GM04503 (cell line): ENCODE measurements at regions not wholly inside any gene's neighbourhood (a gene's known extent, or its start where the extent isn't known, plus 50 kb on each side); places are given as distances from the start of the nearest gene placed in this dataset.
A peak's percentile ranks its signal among the peaks of the same experiment; 100 is the strongest.
"Not testable (repeated sequence)": the region's sequence is repeated elsewhere in the genome, so short reads cannot be mapped to it uniquely, and the experiment has no call there.

Source experiments
- DNase-seq: peaks from one replicate; pipeline ENCODE4 v3.0.0-alpha.2; 2012; ENCODE audit warnings: low read depth

DNA sequence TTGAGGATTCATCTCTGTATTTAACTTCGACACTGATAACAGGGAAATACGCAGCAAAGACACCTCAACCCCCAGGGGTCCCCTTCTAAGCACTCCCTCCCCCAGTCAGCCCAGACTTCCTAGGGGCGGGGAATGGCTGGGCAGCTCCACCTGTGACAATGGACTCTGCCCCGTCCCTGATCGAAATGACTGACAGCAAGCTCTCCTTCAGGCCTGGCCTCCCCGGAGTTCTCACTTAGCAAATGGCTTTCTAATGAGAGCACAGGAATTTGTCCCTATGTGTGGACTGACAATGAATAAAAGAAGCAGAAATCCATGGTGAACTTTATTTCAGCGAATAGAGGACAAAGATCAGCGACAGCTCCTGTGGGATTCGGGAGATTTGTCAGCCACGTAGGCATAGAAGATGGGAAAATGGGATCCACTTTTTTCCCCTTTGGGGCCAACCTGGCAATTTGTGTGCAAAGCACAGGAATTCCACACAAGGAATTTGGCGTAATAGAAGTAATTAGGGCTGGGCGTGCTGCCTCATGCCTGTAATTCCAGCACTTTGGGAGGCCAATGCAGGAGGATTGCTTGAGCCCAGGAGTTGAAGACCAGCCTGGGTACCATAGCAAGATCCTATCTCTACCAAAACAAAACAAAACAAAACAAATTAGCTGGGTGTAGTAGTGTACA lies 63.8 kb downstream of the TNFAIP2 start:
- DNase-seq = no peak

DNA sequence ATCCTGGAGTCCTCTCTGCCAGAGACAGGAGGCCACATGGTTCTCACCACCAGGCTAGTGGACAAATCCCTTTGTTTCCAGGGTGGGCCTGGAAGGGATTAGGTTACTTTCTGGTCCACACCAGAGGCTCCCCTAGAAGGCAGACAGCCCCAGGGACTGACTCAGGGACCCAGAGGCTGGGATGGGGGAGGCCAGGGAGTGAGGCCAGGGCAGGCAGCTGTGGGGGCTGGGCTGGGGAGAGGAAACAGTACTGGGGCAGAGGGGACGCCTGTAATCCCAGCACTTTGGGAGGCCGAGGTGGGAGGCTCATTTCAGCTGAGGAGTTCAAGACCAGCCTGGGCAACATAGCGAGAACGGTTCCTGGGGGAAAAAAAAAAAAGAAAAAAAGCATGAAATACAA lies 64.7 kb downstream of the TNFAIP2 start:
- DNase-seq = no peak

DNA sequence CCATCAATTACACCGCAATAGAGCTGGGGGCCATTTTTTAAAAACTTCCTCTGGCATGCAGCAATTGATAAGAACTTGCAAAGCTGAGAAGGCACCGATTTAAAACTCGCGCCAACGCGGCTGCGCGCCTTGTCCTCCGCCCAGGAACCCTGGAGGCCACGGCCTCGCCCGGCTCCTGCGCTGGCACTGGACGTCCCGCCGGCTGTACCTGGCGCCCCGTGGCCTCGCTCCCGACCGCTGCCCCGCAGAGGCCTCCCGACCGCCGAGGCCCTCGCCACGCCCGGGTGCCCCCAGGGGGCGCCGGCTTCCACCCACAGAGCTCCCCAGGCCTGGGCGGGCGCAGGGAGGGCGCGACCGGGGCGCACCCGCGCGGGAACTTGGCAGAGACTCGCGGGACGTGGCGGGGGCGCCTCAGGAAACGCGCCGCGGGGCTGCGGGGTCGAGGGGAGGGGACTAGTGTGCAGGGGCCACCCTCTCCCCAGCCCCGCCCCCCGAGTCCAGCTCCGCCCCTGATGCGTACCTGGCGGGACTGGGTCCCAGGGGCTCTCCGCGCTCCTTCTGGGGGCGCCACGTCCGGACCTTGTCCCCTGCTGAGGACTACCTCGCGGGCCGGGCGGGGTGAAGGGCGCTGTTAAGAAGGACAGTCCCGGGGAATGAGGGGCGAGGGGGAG lies 65.7 kb downstream of the TNFAIP2 start:
- DNase-seq = no peak

DNA sequence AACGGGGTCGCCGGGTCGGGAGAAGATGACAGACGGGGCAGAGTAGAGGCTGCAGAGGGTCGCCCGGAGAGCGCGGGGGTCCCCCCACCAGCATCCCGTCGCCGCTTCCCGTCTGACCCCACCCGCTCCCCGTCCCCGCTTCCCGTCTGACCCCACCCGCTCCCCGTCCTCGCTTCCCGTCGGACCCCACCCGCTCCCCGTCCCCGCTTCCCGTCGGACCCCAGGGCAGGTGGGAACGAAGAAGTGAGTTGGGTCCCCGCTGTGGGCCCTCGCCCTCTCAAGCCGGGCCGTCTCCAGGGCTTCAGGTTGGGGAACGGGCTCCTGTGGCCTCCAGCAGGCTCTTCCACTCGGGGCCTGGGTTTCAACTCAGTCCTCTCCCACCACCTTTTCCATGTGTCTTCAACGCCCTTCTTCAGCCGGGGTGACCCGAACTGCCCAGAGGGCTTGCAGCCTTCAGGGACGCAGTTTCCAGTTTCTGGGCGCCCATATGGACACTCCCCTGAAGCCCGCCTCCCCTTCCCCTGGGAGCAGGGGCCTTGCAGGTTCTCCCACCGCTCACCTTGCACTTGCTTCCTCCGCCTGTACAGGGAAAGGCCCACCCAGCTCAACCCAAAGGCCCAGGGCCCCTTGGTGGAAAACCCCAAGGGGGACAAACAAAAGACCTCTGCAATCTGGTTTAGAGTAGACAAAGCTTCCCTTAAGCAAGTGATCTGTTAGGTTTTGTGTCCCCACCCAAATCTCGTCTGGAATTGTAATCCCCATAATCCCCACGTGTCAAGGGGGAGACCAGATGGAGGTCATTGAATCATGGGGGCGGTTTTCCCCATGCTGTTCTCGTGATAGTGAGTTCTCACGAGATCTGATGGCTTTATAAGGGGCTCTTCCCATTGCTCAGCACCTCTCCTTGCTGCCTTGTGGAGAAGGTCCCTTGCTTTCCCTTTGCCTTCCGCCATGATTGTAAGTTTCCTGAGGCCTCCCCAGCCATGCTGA lies 66.5 kb downstream of the TNFAIP2 start:
- DNase-seq = no peak

DNA sequence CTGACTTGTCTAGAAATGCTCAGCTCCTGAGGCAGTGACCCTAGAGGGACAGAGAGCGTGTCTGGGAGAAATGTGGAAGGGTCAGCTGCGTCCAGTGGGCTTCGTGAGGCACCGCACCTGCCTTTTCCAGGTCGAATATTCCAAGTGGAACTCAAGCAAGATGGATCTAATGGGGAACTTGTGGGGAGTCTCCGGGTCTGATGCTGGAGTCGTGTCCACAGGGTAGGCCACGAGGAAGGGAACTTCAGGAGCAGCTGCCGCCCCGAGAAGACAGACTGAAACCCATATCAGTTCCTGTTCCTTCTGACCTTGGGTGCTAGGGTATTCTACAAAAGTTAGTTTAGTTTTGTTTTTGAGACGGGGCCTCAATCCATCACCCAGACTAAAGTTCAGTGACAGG lies 67.5 kb downstream of the TNFAIP2 start:
- DNase-seq = no peak

DNA sequence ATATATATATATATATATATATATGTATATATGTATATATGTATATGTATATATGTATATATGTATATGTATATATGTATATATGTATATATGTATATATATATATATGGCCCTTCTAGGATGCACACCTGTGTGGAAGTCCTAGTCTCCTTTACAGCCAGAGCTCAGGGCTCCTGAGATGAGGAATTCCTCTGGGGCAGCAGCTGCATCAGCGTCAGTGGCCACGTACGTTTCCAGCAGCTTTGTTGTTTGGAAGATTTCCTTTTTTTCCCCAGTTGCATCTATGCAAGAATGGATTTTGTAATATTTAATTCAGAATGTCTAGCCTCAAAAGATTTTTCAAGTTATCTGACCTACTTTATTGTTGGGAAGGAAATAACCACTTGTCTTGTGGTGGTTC lies 68.6 kb downstream of the TNFAIP2 start:
- no peak for DNase-seq

DNA sequence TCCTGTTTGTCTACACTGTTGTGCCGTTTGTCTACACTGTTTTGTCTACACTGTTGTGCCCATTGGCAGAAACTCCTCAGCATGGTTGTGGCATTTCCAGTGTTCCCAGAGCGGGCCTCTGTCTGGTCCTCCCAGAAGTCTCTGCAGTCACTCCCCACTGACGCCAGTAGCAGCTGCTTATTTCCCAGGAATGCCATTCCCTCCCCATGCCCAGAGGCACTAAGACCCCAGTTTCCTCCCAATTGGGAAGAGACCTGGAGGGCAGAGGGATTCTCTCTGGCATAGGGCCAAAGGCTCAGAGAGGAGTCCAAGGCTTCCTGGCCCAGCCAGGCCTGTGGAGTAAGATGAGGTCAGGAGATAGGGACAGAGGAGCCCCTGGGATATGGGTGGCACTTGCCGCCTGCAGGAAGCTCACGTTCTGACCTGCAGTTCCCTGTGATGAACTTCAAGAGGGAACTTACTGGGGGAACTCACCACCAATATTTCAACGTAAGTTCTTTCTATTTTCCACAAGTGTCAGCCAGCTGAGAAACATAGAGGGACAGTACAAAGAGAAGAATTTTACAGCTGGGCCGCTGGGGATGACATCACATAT lies 69.1 kb downstream of the TNFAIP2 start:
- DNase-seq = no peak

DNA sequence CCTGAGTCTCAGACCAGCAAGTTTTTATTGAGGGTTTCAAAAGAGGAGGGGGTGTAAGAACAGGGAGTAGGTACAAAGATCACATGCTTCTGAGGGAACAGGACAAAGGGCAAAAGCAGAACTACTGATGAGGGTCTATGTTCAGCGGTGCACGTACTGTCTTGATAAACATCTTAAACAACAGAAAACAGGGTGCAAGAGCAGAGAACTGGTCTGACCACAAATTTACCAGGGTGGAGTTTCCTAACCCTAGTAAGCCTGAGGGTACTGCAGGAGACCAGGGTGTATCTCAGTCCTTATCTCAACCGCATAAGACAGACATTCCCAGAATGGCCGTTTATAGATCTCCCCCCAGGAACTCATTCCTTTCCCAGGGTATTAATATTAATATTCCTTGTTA lies 69.6 kb downstream of the TNFAIP2 start:
- DNase-seq = not testable (repeated sequence)

DNA sequence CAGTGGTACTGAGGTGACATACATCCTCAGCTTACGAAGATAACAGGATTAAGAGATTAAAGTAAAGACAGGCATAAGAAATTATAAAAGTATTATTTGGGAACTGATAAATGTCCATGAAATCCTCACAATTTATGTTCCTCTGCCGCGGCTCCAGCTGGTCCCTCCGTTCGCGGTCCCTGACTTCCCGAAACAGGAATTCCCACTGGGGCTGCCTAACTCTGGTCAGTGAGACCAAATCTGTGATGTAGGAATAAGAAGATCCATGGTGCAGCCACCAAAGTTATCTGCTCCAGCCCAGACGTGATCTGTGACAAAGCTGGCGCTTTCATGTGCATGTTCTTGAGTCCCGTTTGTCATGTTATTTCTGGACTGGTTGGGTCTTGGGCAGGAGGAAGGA lies 70.2 kb downstream of the TNFAIP2 start:
- not testable (repeated sequence) for DNase-seq

DNA sequence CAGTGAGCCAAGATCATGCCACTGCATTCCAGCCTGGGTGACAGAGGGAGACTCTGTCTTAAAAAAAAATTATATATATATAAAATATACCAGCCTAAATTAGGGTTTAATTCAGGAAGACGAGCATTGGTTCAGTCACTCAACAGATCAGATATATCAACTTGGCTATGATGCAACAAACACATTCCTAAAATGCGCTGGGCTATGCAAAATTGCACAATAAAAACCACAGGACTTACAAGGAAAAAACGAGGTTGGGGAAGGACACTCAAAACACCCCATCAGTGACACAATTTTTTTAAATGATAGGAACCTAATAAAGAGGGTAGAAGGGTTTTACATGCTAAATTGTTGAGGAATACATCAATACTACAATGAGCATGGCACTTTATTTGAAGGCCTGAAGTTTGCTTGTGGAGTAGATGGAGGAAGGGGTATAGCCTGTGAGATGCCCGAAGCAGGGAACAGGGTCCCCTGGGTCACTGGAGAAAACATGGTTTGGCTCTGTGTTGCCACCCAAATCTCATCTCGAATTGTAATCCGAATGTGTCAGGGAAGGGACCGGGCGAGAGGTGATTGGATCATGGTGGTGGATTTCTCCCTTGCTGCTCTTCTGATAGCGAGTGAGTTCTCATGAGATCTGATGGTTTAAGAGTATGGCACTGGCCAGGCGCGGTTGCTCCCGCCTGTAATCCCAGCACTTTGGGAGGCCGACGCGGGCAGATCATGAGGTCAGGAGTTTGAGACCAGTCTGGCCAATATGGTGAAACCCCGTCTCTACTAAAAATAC lies 71.2 kb downstream of the TNFAIP2 start:
- peak; percentile 66 for DNase-seq

DNA sequence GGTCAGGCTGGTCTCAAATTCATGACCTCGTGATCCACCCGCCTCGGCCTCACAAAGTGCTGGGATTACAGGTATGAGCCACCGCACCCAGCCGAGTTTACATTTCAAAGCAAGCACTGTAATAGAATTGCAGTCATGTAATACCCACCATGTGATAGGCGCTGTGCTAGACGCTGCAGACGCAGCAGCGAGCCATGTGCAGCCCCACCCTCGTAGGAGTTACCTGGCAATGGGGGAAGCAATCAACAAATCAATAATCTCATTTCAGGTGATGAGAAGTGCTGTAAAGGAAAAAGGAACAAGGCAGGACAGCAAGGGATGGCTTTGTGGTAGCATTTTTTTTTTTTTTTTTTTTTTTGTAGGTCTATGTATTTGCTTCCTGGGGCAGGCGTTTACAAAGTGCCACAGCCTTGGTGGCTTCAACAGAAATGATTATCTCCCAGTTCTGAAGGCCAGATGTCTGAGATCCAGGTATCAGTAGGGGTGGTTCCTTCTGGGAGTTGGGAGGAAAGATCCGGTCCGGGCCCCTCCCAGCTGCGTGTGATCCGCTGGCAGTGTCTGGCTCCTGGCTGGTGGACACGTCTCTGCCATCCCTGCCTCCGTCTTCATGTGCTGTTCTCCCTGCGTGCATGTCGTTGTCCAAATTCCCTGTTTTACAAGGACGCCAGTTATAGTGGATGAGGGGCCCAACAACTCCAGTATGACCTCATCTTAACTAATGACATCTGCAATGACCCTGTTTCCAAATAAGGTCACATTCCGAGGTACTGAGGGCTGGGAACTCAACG lies 72.8 kb downstream of the TNFAIP2 start:
- no peak for DNase-seq

DNA sequence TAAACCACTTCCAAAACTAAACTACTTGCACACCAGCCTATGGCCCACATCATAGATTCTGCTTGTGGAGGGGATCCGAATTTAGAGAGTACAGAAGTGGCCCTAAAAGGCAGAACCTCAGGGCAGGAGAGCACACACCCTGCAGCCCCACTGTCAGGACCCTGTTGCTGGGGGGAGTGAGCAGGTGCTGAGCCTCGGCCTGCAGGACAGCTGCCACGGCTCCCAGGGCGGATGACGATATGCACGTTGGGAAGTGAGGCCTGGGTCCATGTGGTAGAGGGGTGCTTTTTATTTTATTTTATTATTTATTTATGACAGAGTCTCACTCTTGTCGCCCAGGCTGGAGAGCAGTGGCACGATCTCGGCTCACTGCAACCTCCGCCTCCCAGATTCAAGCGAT lies 73.5 kb downstream of the TNFAIP2 start:
- DNase-seq = no peak

DNA sequence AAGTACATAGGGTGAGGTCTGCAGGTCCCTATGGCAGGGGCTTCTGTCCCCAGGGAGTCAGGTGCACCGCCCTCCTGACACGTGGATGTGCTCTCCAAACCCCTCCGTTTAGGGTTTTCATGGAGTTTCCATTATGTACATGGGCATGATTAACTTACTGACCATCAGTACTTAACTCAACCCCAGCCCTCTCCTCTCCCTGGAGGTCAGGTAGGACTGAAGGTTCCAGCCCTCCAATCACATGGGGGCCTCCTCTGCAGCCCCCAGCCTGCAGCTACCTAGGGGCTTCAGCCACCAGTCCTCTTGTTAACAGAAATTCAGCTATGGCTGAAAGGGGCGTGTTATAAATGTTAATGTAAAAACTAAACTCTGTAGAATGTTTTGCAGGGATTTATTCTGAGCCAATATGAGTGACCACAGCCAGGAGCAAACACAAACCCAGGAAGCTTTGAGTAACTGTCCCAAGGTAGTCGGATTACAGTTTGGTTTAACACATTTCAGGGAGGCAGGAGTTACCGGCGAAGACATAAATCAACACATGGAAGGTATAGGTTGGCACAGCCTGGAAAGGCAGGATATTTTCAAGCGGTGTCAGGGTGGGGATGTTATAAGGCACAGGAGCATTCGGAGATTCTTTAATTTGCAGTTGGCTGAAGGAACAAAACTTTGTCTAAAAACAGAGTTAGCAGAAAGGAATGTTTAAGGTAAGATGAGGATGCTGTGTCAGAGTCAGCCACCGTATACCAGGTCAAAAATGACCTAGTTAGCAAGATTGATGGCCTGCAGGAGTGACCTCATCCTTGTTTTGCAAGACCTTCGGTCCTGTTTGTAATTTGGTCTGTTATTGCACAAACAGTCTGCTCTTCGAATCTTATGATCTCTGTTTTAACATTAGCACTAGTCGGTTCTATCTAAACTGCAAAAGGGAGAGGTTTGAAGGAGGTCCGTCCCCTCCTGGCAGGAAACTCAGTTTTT lies 75.2 kb downstream of the TNFAIP2 start:
- DNase-seq = peak; percentile 79

DNA sequence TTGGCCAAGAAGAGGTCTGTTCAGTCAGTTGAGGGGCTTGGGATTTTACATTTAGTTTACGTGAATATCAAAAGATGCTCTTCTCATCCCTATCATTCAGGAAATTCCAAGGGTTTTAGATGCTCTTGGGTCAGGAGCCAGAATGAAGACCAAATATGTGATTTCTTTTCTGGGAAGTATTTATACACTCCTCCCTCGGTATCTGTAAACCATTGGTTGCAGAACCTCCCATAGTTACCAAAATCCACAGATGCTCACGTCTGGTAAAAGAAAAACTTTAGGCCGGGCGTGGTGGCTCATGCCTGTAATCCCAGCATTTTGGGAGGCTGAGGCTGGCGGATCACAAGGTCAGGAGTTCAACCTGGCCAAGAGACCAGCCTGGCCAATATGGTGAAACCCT lies 75.9 kb downstream of the TNFAIP2 start:
- DNase-seq = peak; percentile 88

DNA sequence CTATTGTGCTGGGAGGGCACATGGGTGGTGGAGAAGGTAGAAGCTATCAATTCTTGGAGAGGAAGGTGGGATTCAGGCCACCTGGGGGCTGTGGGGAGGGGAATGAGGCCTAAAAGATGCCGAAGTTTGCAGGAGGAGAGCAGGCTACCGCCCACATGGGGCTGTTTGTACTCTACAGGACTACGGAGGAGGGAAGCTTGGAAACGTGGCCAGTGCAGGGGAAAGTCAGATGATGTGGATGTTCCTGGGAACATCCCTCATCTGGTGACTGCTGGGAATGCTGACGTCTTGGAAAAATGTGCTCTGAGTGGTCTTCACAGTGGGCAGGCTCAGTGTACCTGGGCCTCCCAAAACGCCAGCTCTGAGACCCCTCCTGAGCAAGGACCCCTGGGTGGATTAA lies 78.5 kb downstream of the TNFAIP2 start:
- DNase-seq = no peak

DNA sequence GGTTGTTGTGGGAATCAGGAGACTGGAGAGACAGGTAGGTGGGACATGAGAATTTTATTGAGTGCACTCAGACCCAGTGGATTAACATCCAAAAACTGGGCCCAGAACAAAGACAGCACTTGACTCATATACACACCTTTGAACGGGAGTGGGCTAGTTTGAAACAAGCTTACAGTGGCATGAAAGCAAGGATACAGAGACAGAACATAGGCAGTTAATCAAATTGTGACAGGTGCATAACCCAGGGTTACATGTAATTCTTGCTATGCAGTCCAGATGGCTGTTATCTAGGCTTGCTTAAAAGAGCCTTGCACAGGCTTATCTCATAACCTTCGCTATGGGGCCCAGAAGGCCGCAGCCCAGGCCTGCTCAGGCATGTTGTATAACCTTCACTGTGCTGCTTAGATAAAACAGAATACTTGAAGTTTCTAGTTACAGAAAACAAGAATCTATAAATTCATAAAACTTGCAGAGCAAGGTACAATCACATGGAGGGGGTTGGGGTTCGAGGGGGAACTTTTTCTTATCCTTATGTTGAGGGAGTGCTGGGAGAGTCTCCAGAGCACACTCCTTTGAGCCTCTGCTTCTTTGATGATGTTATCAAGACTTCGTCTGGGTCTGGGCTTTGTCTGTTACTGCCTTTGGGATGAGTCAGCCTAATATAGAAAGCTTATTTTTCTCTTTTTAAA lies 81.7 kb downstream of the TNFAIP2 start:
- no peak for DNase-seq

DNA sequence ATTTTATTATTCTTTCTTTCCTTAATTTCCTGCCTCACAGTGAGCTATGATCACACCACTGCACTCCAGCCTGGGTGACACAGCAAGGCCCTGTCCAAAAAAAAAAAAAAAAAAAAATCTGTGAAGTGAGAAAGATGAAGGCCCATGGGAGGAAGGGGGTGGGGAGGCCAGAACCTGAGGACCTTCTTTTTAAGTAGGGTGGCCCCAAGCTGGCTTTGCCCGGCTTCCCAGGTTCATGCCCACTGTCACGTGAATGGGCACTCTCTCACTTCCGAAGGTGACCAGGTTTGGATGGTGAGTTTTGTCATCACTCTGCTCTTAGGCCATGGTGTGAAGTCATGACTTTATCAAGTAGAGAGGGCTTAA lies 82.3 kb downstream of the TNFAIP2 start:
- DNase-seq = no peak

DNA sequence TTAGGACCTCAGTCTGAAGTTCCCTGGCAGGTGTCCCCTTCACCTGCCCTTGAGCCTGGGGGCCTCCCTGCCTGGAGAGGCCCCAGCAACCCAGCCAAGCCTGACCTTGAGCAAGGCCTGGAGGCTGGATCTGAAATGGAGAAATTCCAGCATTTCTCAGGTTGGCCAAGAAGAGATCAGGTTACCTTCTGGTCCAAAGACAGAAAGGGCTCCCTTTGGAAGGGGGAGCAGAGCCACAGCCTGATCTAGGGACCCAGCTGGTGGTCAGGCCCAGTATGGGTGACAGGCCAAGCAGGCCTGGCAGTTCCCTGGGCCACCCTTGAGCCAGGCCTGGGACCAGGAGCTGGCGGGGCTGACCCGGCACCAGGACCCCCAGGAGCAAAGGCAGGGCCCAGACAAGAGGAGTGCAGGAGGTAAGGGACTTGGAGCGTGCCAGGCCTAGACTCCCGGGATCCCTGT lies 82.8 kb downstream of the TNFAIP2 start:
- DNase-seq = peak; percentile 33

DNA sequence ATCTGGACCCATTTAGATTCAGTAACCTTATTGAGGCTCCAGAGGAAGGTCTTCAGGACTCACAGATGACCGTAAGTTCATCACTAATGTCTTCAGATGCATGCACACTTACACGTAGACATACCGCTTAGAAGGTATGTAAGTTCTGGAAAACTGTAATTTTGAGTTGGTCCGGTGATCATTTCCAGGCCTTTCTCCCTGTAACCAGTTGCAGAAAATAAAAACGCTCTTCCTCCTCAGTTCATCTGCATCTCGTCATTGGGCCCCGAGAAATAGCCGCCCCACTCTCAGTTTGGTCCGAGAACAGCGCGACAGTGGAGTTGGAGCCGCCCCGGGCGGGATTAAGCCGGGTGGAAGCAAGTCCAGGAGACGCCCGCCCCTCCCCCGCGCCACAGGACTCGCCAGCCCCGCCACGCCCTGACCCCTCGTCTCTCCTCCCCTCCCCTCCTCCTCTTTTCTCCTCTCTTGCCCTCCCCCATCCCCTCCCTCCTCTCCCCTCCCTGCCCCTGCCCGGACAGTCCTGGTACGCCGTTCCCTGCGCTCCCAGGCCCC lies 83.7 kb downstream of the TNFAIP2 start:
- DNase-seq = peak; percentile 63
